GM10266 (cell line): ENCODE measurements at regions not wholly inside any gene's neighbourhood (a gene's known extent, or its start where the extent isn't known, plus 50 kb on each side); places are given as distances from the start of the nearest gene placed in this dataset.

Experiments used
- DNase-seq: peaks from one replicate; pipeline ENCODE4 v3.0.0; 2012; ENCODE audit errors: extremely low spot score
- CTCF ChIP-seq: IDR thresholded peaks from 2 replicates; pipeline ENCODE4 v1.5.1; 2012; ENCODE audit warnings: mild to moderate bottlenecking, low read depth; ENCODE audit not compliant: control insufficient read depth, insufficient read depth; ENCODE audit errors: missing control alignments

GRCh38 chr10:28897617-28898464 lies 220.5 kb downstream of the BAMBI start:
- no peak for DNase-seq
- TF ChIP-seq CTCF: no peak

GRCh38 chr10:28902215-28902614 lies 224.9 kb downstream of the BAMBI start:
- no peak for TF ChIP-seq CTCF

GRCh38 chr10:28903063-28903462 lies 225.7 kb downstream of the BAMBI start:
- TF ChIP-seq CTCF: no peak
- DNase-seq: no peak

More at GRCh38 chr10:28902215-28902614, 224.9 kb downstream of the BAMBI start:
- no peak for DNase-seq

- TF ChIP-seq CTCF: no peak
- no peak for DNase-seq
These were observed 226.4 kb downstream of the BAMBI start for GRCh38 chr10:28903736-28904135.

- TF ChIP-seq CTCF: no peak
- DNase-seq: no peak
These were observed 228.1 kb downstream of the BAMBI start for GRCh38 chr10:28905371-28905770.

- no peak for TF ChIP-seq CTCF
- no peak for DNase-seq
These were observed 228.7 kb downstream of the BAMBI start for GRCh38 chr10:28906011-28906411.

GRCh38 chr10:28906415-28906814 lies 229.1 kb downstream of the BAMBI start:
- TF ChIP-seq CTCF: no peak

More at GRCh38 chr10:28906415-28906814, 229.1 kb downstream of the BAMBI start:
- no peak for DNase-seq
